H9 (cell line): ENCODE measurements at regions not wholly inside any gene's neighbourhood (a gene's known extent, or its start where the extent isn't known, plus 50 kb on each side); places are given as distances from the start of the nearest gene placed in this dataset.

Source experiments
- DNase-seq: peaks from one replicate; pipeline ENCODE4 v3.0.0-alpha.2; 2017
- H2AFZ ChIP-seq: one replicate; pipeline ENCODE4 v1.6.1; 2013; ENCODE audit warnings: mild to moderate bottlenecking, low read length, control low read depth, moderate library complexity
- H2AK5ac ChIP-seq: 2 replicates; pipeline ENCODE4 v1.6.1; 2013; ENCODE audit warnings: low read length, control low read depth, mixed read lengths; ENCODE audit not compliant: insufficient read length
- H2BK120ac ChIP-seq: one replicate; pipeline ENCODE4 v1.6.1; 2013; ENCODE audit warnings: low read depth, mild to moderate bottlenecking, low read length, control low read depth, inconsistent platforms; ENCODE audit not compliant: poor library complexity, severe bottlenecking
- H2BK12ac ChIP-seq: 2 replicates; pipeline ENCODE4 v1.6.1; 2013; ENCODE audit warnings: low read length, control low read depth, mixed read lengths, low read depth; ENCODE audit not compliant: insufficient read length
- H2BK15ac ChIP-seq: 2 replicates; pipeline ENCODE4 v1.6.1; 2013; ENCODE audit warnings: low read depth, low read length, control low read depth
- H2BK20ac ChIP-seq: one replicate; pipeline ENCODE4 v1.6.1; 2013; ENCODE audit warnings: low read depth, mild to moderate bottlenecking, low read length, control low read depth, inconsistent platforms; ENCODE audit not compliant: poor library complexity, severe bottlenecking
- H2BK5ac ChIP-seq: 2 replicates; pipeline ENCODE4 v1.6.1; 2013; ENCODE audit warnings: low read length, control low read depth, mixed read lengths; ENCODE audit not compliant: insufficient read length
- H3K14ac ChIP-seq: 2 replicates; pipeline ENCODE4 v1.6.1; 2013; ENCODE audit warnings: low read length, control low read depth; ENCODE audit not compliant: insufficient read depth
- H3K18ac ChIP-seq: 2 replicates; pipeline ENCODE4 v1.6.1; 2013; ENCODE audit warnings: low read depth, mild to moderate bottlenecking, mixed read lengths, low read length, control low read depth; ENCODE audit not compliant: insufficient read length
- H3K23ac ChIP-seq: 2 replicates; pipeline ENCODE4 v1.6.1; 2013; ENCODE audit warnings: low read length, control low read depth, mixed read lengths, low read depth; ENCODE audit not compliant: insufficient read length
- H3K23me2 ChIP-seq: 2 replicates; pipeline ENCODE4 v1.6.1; 2013; ENCODE audit warnings: low read depth, mild to moderate bottlenecking, mixed read lengths, low read length, control low read depth; ENCODE audit not compliant: insufficient read length, poor library complexity, severe bottlenecking
- H3K27ac ChIP-seq: 2 replicates; pipeline ENCODE4 v1.5.1; 2013; ENCODE audit warnings: low read length, control low read depth, mixed read lengths, low read depth; ENCODE audit not compliant: insufficient read length
- H3K27me3 ChIP-seq: 2 replicates; pipeline ENCODE4 v1.6.1; 2013; ENCODE audit warnings: low read length, control low read depth, inconsistent platforms; ENCODE audit not compliant: insufficient read depth
- H3K4ac ChIP-seq: 2 replicates; pipeline ENCODE4 v1.6.1; 2013; ENCODE audit warnings: low read depth, mild to moderate bottlenecking, control low read depth, inconsistent platforms, low read length, moderate library complexity
- H3K4me1 ChIP-seq: 2 replicates; pipeline ENCODE4 v1.6.1; 2013; ENCODE audit warnings: low read length, control low read depth, inconsistent platforms; ENCODE audit not compliant: insufficient read depth
- H3K4me2 ChIP-seq: 2 replicates; pipeline ENCODE4 v1.6.1; 2013; ENCODE audit warnings: low read length, control low read depth, mixed read lengths; ENCODE audit not compliant: insufficient read length, insufficient read depth
- H3K56ac ChIP-seq: 2 replicates; pipeline ENCODE4 v1.6.1; 2013; ENCODE audit warnings: low read depth, mild to moderate bottlenecking, mixed read lengths, low read length, control low read depth; ENCODE audit not compliant: insufficient read length
- H3K79me1 ChIP-seq: 2 replicates; pipeline ENCODE4 v1.6.1; 2013; ENCODE audit warnings: low read depth, mild to moderate bottlenecking, moderate library complexity, low read length, control low read depth, inconsistent platforms; ENCODE audit not compliant: insufficient read depth, poor library complexity, severe bottlenecking
- H3K79me2 ChIP-seq: 2 replicates; pipeline ENCODE4 v1.6.1; 2013; ENCODE audit warnings: low read length, control low read depth, inconsistent platforms; ENCODE audit not compliant: insufficient read depth
- H3K9ac ChIP-seq: 2 replicates; pipeline ENCODE4 v1.6.1; 2013; ENCODE audit warnings: low read length, control low read depth, mixed read lengths; ENCODE audit not compliant: insufficient read length; ENCODE audit errors: extremely low read depth
- H3K9me3 ChIP-seq: one replicate; pipeline ENCODE4 v1.6.1; 2013; ENCODE audit warnings: low read depth, low read length, inconsistent platforms; ENCODE audit not compliant: control insufficient read depth
- H3T11ph ChIP-seq: one replicate; pipeline ENCODE4 v1.6.1; 2013; ENCODE audit warnings: mild to moderate bottlenecking, low read length, control low read depth, inconsistent platforms
- H4K20me1 ChIP-seq: one replicate; pipeline ENCODE4 v1.6.1; 2013; ENCODE audit not compliant: control insufficient read depth, insufficient read length, insufficient read depth
- H4K5ac ChIP-seq: 2 replicates; pipeline ENCODE4 v1.6.1; 2013; ENCODE audit warnings: low read depth, mild to moderate bottlenecking, mixed read lengths, low read length, control low read depth; ENCODE audit not compliant: insufficient read length
- H4K8ac ChIP-seq: replicated peaks from 2 replicates; pipeline ENCODE4 v1.6.1; 2013; ENCODE audit warnings: low read length, control low read depth, mixed read lengths, low read depth; ENCODE audit not compliant: insufficient read length
- H4K91ac ChIP-seq: 2 replicates; pipeline ENCODE4 v1.6.1; 2013; ENCODE audit warnings: low read depth, mild to moderate bottlenecking, moderate library complexity, mixed read lengths, low read length, control low read depth; ENCODE audit not compliant: insufficient read length
- H3K27ac Mint-ChIP-seq, 3 experiments: 2 replicates in 2 of 3; 3 replicates in 1 of 3; pipeline ENCODE4 v1.8.0; 2020 to 2021; ENCODE audit warnings: mixed read lengths in 3 of 3, mild to moderate bottlenecking in 1 of 3, moderate library complexity in 1 of 3
- H3K27me3 Mint-ChIP-seq: 2 replicates; pipeline ENCODE4 v1.8.0; 2021; ENCODE audit warnings: low read depth, mild to moderate bottlenecking, moderate library complexity, mixed read lengths
- H3K36me3 Mint-ChIP-seq, 3 experiments: 2 replicates in 2 of 3; 3 replicates in 1 of 3; pipeline ENCODE4 v1.8.0; 2020 to 2021; ENCODE audit warnings: low read depth in 3 of 3, mixed read lengths in 3 of 3; ENCODE audit not compliant: insufficient read depth in 1 of 3
- H3K4me1 Mint-ChIP-seq, 2 experiments: 2 replicates each; pipeline ENCODE4 v1.8.0; 2020; ENCODE audit warnings: mixed read lengths in 2 of 2
- H3K4me3 Mint-ChIP-seq, 2 experiments: 2 replicates in 1 of 2; 3 replicates in 1 of 2; pipeline ENCODE4 v1.8.0; 2020 to 2021; ENCODE audit warnings: mild to moderate bottlenecking in 2 of 2, mixed read lengths in 2 of 2, moderate library complexity in 1 of 2
- H3K9me3 Mint-ChIP-seq, 2 experiments: 2 replicates in 1 of 2; 3 replicates in 1 of 2; pipeline ENCODE4 v1.8.0; 2020; ENCODE audit warnings: mild to moderate bottlenecking in 2 of 2, mixed read lengths in 2 of 2, moderate library complexity in 1 of 2
- CTCF ChIP-seq: fragments of 200-600 bp; sonication (generic); conservative IDR thresholded peaks from 3 replicates; pipeline ENCODE4 v1.8.0; 2021; ENCODE audit warnings: antibody characterized with exemption, mild to moderate bottlenecking
- WGBS: extraction: QIAGEN DNeasy Blood & Tissue Kit; methylation state at CpG from one replicate; pipeline ENCODE4 v1.1.7; 2013; ENCODE audit warnings: missing lambda C conversion rate, low lambda C conversion rate, mixed read lengths; ENCODE audit not compliant: insufficient read length; ENCODE audit errors: extremely low coverage; 5-methylcytosine and 5-hydroxymethylcytosine counted together

- Histone ChIP-seq H3K18ac (no peak overlapping the region), H2BK20ac (no peak overlapping the region), H2AFZ (no peak overlapping the region), H3T11ph (no peak overlapping the region), H2BK15ac (no peak overlapping the region), H2BK5ac (no peak overlapping the region), H3K56ac (no peak overlapping the region), H3K79me1 (no peaks in the 10 kb centered on the region), H3K27me3 (no peaks in the 10 kb centered on the region), H3K9ac (no peak overlapping the region), H3K14ac (no peak overlapping the region), H3K27ac (no peak overlapping the region), H3K23ac (no peak overlapping the region), H3K4ac (no peak overlapping the region), H3K79me2 (no peaks in the 10 kb centered on the region), H2BK12ac (no peak overlapping the region), H3K9me3 (no peaks in the 10 kb centered on the region), H2AK5ac (no peak overlapping the region), H4K91ac (no peak overlapping the region), H4K5ac (no peak overlapping the region), H4K20me1 (no peaks in the 10 kb centered on the region), H2BK120ac (no peak overlapping the region), H4K8ac (no peak overlapping the region), H3K23me2 (no peaks in the 10 kb centered on the region), H3K4me2 (no peak overlapping the region), H3K4me1 (no peaks in the 10 kb centered on the region)
- Mint-ChIP-seq H3K9me3 (peaks cover 7 to 44% of the 10 kb centered on the region in 2 experiments), H3K27ac (no peak overlapping the region), H3K36me3 (peaks cover 0 to 22% (median 7%) of the 10 kb centered on the region in 3 experiments; a peak in 3 of 7 replicates), H3K27me3 (no peaks in the 10 kb centered on the region), H3K4me3 (no peak overlapping the region; a peak in 1 of 5 replicates), H3K4me1 (no peaks in the 10 kb centered on the region)
- TF ChIP-seq CTCF, result no peak
- DNase-seq, result no peak
- no CpG with 5 or more reads among the region's 5 CpGs for WGBS
These were observed 281.9 kb downstream of the PPP1R3A start for GRCh38 chr7:113636727-113637421.
